Bronchial epithelial cell (primary cell): ENCODE measurements at regions not wholly inside any gene's neighbourhood (a gene's known extent, or its start where the extent isn't known, plus 50 kb on each side); places are given as distances from the start of the nearest gene placed in this dataset.
"Not testable (repeated sequence)": the region's sequence is repeated elsewhere in the genome, so short reads cannot be mapped to it uniquely, and the experiment has no call there.

Experiments
- DNase-seq: peaks from one replicate; pipeline ENCODE4 v3.0.0-alpha.2; 2010; ENCODE audit warnings: low read depth
- FAIRE-seq: peaks from 2 replicates; lab custom pipeline; 2011; peaks lifted over from hg19 to GRCh38; lab: Jason Lieb, UNC
- H3K27me3 ChIP-seq: 2 replicates; pipeline ENCODE4 v1.5.1; 2011; ENCODE audit warnings: low read length; ENCODE audit not compliant: control insufficient read depth, insufficient read depth
- H3K36me3 ChIP-seq: 2 replicates; pipeline ENCODE4 v1.5.1; 2011; ENCODE audit warnings: low read length; ENCODE audit not compliant: control insufficient read depth, insufficient read depth
- H3K4me3 ChIP-seq: 2 replicates; pipeline ENCODE4 v1.5.1; 2011; ENCODE audit warnings: mild to moderate bottlenecking, low read depth, low read length, control low read depth
- TF ChIP-seq, protein P1 (sequence below): IDR thresholded peaks from 2 replicates; pipeline ENCODE4 v1.5.1; 2011; ENCODE audit warnings: mild to moderate bottlenecking, moderate library complexity, low read length, control low read depth, inconsistent platforms; ENCODE audit not compliant: insufficient read depth, severe bottlenecking

- TF ChIP-seq, protein P1, sequence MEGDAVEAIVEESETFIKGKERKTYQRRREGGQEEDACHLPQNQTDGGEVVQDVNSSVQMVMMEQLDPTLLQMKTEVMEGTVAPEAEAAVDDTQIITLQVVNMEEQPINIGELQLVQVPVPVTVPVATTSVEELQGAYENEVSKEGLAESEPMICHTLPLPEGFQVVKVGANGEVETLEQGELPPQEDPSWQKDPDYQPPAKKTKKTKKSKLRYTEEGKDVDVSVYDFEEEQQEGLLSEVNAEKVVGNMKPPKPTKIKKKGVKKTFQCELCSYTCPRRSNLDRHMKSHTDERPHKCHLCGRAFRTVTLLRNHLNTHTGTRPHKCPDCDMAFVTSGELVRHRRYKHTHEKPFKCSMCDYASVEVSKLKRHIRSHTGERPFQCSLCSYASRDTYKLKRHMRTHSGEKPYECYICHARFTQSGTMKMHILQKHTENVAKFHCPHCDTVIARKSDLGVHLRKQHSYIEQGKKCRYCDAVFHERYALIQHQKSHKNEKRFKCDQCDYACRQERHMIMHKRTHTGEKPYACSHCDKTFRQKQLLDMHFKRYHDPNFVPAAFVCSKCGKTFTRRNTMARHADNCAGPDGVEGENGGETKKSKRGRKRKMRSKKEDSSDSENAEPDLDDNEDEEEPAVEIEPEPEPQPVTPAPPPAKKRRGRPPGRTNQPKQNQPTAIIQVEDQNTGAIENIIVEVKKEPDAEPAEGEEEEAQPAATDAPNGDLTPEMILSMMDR = no peak
- Histone ChIP-seq H3K27me3 (no peaks in the 10 kb centered on the region), H3K36me3 (no peaks in the 10 kb centered on the region), H3K4me3 (no peak overlapping the region)
- DNase-seq (no peak), FAIRE-seq (no peak)
Observed at GRCh38 chr7:32661929-32662328, 166.6 kb downstream of the AVL9 start.

DNA sequence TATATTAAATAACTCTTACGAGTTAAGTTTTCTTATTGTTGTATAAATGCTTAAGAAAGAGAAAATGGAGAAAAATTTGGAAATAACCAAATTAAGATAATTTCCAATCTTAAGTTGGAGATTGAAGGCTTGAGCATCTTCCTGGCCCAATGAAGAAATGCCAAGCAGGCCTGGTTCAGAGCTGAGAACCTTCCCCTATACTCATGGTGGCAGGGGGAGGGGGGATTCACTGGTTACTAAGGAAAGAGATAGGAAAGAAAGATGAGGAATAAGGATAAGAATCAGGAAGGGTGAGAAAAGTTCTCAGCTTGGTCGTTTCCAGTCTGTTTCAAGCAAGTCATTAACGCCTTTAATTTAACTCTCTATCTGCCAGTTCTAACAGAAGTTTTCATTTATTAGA, 166.2 kb downstream of the AVL9 start:
- Histone ChIP-seq H3K4me3 (no peak overlapping the region), H3K27me3 (no peaks in the 10 kb centered on the region), H3K36me3 (no peaks in the 10 kb centered on the region)
- DNase-seq = no peak
- no peak for FAIRE-seq
- TF ChIP-seq, protein P1 = no peak

- Histone ChIP-seq H3K36me3 (no peaks in the 10 kb centered on the region), H3K27me3 (no peaks in the 10 kb centered on the region), H3K4me3 (no peak overlapping the region)
- TF ChIP-seq, protein P1 = no peak
- FAIRE-seq = no peak
- DNase-seq = no peak
Observed at GRCh38 chr7:32660936-32661335, 165.6 kb downstream of the AVL9 start.

- TF ChIP-seq, protein P1 = no peak
- DNase-seq = no peak
- H3K36me3 ChIP-seq = no peaks in the 10 kb centered on the region
- FAIRE-seq = no peak
- H3K27me3 ChIP-seq = no peaks in the 10 kb centered on the region
- no peak overlapping the region for H3K4me3 ChIP-seq
Observed at GRCh38 chr7:32659853-32660252, 164.6 kb downstream of the AVL9 start.

GRCh38 chr7:32658467-32658869, 163.2 kb downstream of the AVL9 start:
- Histone ChIP-seq H3K4me3 (no peak overlapping the region), H3K27me3 (no peaks in the 10 kb centered on the region), H3K36me3 (no peaks in the 10 kb centered on the region)
- DNase-seq (peak; percentile 17), FAIRE-seq (no peak)
- TF ChIP-seq, protein P1 = no peak

- Histone ChIP-seq H3K27me3 (no peaks in the 10 kb centered on the region), H3K4me3 (no peak overlapping the region), H3K36me3 (no peaks in the 10 kb centered on the region)
- TF ChIP-seq, protein P1 = no peak
- FAIRE-seq (no peak), DNase-seq (peak; percentile 77)
Observed at GRCh38 chr7:32658034-32658433, 162.7 kb downstream of the AVL9 start.

DNA sequence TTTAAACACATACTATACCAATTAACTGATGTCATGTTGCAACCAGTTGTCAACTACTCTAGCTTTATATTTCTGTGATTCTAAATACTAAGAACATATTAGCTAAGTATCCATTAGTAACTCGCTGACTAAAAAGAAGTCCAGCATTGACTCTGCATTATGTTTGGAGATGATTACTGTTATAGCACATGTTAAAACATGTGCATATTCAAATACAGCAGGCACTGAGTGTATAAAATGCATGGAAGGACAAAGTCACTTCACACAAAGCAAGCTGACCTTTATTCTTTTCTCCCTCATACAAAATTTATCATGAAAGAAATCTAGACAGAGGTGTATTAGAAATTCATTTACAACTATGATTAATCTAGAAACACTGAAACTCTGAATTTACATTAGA, 159.3 kb downstream of the AVL9 start:
- peak; percentile 22 for DNase-seq
- H3K36me3 ChIP-seq, FAIRE-seq, H3K27me3 ChIP-seq, H3K4me3 ChIP-seq: not testable (repeated sequence)

DNA sequence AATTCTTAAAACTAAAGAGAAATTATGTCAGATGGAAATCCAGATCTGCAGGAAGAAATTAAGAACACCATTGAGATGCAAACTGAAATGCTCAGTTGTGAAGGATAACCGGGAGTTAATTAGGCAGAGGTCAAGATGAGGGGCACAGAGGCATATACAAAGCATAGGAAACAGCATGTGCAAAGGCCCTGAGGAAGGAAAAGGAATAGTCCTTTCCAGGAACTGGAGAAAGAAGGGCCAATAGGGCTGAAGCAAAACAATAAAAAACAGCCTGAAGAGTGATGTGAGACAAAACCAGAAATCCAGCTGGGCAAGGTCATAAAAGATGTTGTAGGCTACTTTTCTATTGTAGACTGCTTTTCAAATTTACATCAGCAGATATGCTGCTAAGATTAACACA, 155.1 kb downstream of the AVL9 start:
- FAIRE-seq = not testable (repeated sequence)

More for the DNA sequence above, 155.1 kb downstream of the AVL9 start:
- not testable (repeated sequence) for H3K4me3 ChIP-seq, H3K36me3 ChIP-seq, H3K27me3 ChIP-seq, DNase-seq
